ENCODE measurements at regions not wholly inside any gene's neighbourhood (a gene's known extent, or its start where the extent isn't known, plus 50 kb on each side); places are given as distances from the start of the nearest gene placed in this dataset.

GRCh38 chr13:85742355-85742754 is 56.9 kb downstream of the SLITRK6 start:
- H3K36me3 Mint-ChIP-seq (ENCODE audit: insufficient read depth in 2 of 2), result no peaks in the 10 kb centered on the region
- no peak for DNase-seq
- no peak for ATAC-seq (replicated peaks in 1 of 2)
- H3K27ac Mint-ChIP-seq, result no peak overlapping the region
- H3K9me3 Mint-ChIP-seq, result peaks cover 0 to 7% of the 10 kb centered on the region in 2 donors
- H3K4me1 Mint-ChIP-seq (ENCODE audit: low read depth), result no peaks in the 10 kb centered on the region
- H3K4me3 Mint-ChIP-seq, result no peak overlapping the region
- no peaks in the 10 kb centered on the region for H3K27me3 Mint-ChIP-seq (ENCODE audit: low read depth)

DNA sequence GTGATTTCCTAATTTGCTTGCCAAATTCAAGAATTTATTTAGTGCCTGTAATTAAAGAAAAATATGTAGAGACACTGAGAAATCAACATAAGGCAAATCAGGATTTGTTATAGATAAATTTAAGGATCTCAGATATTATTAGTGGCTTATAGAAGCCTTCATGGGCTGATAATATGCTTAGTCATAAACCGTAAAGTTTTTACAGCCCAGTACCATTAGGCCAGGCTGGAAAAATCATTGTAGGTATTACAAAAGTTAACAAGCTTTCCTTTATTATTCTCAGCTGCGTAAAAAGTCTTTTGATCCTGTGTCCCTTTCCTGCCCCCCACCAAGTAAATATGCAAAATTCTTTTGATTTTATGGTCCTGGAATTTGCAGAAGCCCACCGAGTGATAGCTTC is 58.2 kb downstream of the SLITRK6 start:
- Mint-ChIP-seq H3K27me3 (ENCODE audit: low read depth) (no peaks in the 10 kb centered on the region), H3K36me3 (ENCODE audit: insufficient read depth in 2 of 2) (no peaks in the 10 kb centered on the region), H3K27ac (no peak overlapping the region), H3K4me3 (no peak overlapping the region), H3K9me3 (peaks cover 1 to 3% of the 10 kb centered on the region in 2 donors), H3K4me1 (ENCODE audit: low read depth) (no peaks in the 10 kb centered on the region)
- DNase-seq (no peak), ATAC-seq (replicated peaks in 1 of 2) (no peak)

- H3K27me3 Mint-ChIP-seq (ENCODE audit: low read depth), result no peaks in the 10 kb centered on the region
- no peaks in the 10 kb centered on the region for H3K36me3 Mint-ChIP-seq (ENCODE audit: insufficient read depth in 2 of 2)
- H3K9me3 Mint-ChIP-seq, result peaks cover 1 to 2% of the 10 kb centered on the region in 2 donors
- DNase-seq (no peak), ATAC-seq (replicated peaks in 1 of 2) (no peak)
- H3K4me1 Mint-ChIP-seq (ENCODE audit: low read depth), result no peaks in the 10 kb centered on the region
- no peak overlapping the region for H3K4me3 Mint-ChIP-seq
- no peak overlapping the region for H3K27ac Mint-ChIP-seq
Observed at GRCh38 chr13:85738696-85739320, 60.4 kb downstream of the SLITRK6 start.

GRCh38 chr13:85737952-85738351 is 61.3 kb downstream of the SLITRK6 start:
- H3K27me3 Mint-ChIP-seq (ENCODE audit: low read depth), result no peaks in the 10 kb centered on the region
- peaks cover 1 to 2% of the 10 kb centered on the region in 2 donors for H3K9me3 Mint-ChIP-seq
- no peak overlapping the region for H3K27ac Mint-ChIP-seq
- no peaks in the 10 kb centered on the region for H3K4me1 Mint-ChIP-seq (ENCODE audit: low read depth)
- ATAC-seq (replicated peaks in 1 of 2) (no peak), DNase-seq (no peak)
- no peaks in the 10 kb centered on the region for H3K36me3 Mint-ChIP-seq (ENCODE audit: insufficient read depth in 2 of 2)
- H3K4me3 Mint-ChIP-seq, result no peak overlapping the region

DNA sequence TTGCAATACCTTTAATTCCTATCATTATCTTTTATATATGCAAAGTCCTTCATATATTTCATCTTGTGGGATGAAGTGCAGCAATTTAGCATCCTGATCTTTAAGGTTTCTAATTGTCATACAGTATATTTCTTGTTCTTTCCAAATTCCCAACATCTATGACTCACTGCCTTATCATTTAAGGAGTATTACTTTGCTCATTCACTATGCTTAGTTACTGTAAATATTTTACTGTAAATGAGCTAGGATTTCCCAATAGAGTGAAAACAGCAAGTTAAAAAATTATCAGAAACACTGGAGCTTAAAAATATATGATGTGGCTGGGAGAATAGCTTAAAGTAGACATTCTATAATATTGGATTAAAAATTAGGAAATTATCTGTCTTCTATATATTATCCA is 69.9 kb downstream of the SLITRK6 start:
- H3K4me3 Mint-ChIP-seq, result no peak overlapping the region
- H3K27me3 Mint-ChIP-seq (ENCODE audit: low read depth), result no peaks in the 10 kb centered on the region
- ATAC-seq (replicated peaks in 1 of 2) (no peak), DNase-seq (no peak)
- H3K36me3 Mint-ChIP-seq (ENCODE audit: insufficient read depth in 2 of 2), result no peaks in the 10 kb centered on the region
- H3K27ac Mint-ChIP-seq, result no peak overlapping the region
- H3K4me1 Mint-ChIP-seq (ENCODE audit: low read depth), result no peaks in the 10 kb centered on the region
- peaks cover 0 to 2% of the 10 kb centered on the region in 2 donors for H3K9me3 Mint-ChIP-seq

- Mint-ChIP-seq H3K4me1 (ENCODE audit: low read depth) (no peaks in the 10 kb centered on the region), H3K36me3 (ENCODE audit: insufficient read depth in 2 of 2) (no peaks in the 10 kb centered on the region), H3K27ac (no peak overlapping the region), H3K27me3 (ENCODE audit: low read depth) (no peaks in the 10 kb centered on the region), H3K4me3 (no peak overlapping the region), H3K9me3 (peaks cover 0 to 2% of the 10 kb centered on the region in 2 donors)
- ATAC-seq (replicated peaks in 1 of 2), result no peak
- DNase-seq, result no peak
Observed at GRCh38 chr13:85728811-85729210, 70.4 kb downstream of the SLITRK6 start.

GRCh38 chr13:85725433-85725832 is 73.8 kb downstream of the SLITRK6 start:
- no peaks in the 10 kb centered on the region for H3K9me3 Mint-ChIP-seq
- no peaks in the 10 kb centered on the region for H3K27me3 Mint-ChIP-seq (ENCODE audit: low read depth)
- H3K4me3 Mint-ChIP-seq, result no peak overlapping the region
- H3K27ac Mint-ChIP-seq, result no peak overlapping the region
- H3K4me1 Mint-ChIP-seq (ENCODE audit: low read depth), result no peaks in the 10 kb centered on the region
- H3K36me3 Mint-ChIP-seq (ENCODE audit: insufficient read depth in 2 of 2), result no peaks in the 10 kb centered on the region
- DNase-seq (no peak), ATAC-seq (replicated peaks in 1 of 2) (no peak)

DNA sequence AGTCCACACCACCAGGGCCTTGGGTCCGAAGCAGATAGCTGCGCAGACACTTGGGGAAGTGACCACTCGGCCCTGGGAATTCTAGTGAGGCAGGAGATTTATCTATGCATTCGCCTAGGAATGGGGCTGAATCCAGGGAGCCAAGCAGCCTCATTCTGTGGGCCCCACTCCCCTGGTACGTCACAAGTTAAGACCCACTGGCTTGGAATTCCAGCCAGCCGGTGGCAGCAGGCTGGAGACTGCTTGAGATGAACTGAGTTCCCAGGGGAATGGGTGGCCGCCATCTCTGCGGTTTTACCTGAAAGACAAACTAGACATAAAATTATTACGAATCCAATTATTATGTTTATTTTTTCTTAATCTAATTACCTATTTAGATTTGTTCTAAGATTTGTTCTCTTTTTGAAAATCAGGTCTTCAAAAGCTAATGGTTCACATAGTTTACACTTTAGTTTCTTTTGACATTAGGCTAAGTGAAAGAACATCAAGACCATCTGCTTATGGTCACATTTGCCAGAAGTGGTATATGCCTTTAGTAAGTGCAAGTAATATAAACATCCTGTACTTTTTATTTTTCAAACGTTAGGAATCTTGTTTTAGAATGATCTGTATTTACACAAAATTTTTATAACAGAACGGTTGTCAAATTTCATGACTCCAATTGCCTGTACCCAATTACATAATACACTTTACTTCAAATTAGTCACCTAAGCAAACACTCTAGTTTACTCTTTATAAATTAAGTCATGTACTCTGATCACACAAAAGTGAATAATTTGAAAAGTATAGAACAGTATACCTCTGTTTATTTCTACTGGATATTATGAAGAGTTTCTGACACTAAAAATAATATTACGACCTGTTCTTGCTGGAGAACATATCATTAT is 74.4 kb downstream of the SLITRK6 start:
- DNase-seq (no peak), ATAC-seq (replicated peaks in 1 of 2) (no peak)
- Mint-ChIP-seq H3K36me3 (ENCODE audit: insufficient read depth in 2 of 2) (no peaks in the 10 kb centered on the region), H3K9me3 (no peaks in the 10 kb centered on the region), H3K4me1 (ENCODE audit: low read depth) (no peaks in the 10 kb centered on the region), H3K27ac (no peak overlapping the region), H3K27me3 (ENCODE audit: low read depth) (no peaks in the 10 kb centered on the region), H3K4me3 (no peak overlapping the region)

- H3K4me1 Mint-ChIP-seq (ENCODE audit: low read depth), result no peaks in the 10 kb centered on the region
- no peaks in the 10 kb centered on the region for H3K36me3 Mint-ChIP-seq (ENCODE audit: insufficient read depth in 2 of 2)
- no peak overlapping the region for H3K27ac Mint-ChIP-seq
- DNase-seq (no peak), ATAC-seq (replicated peaks in 1 of 2) (no peak)
- no peaks in the 10 kb centered on the region for H3K9me3 Mint-ChIP-seq
- no peaks in the 10 kb centered on the region for H3K27me3 Mint-ChIP-seq (ENCODE audit: low read depth)
- no peak overlapping the region for H3K4me3 Mint-ChIP-seq
Observed at GRCh38 chr13:85719749-85720148, 79.5 kb downstream of the SLITRK6 start.

GRCh38 chr13:85717921-85718320 is 81.3 kb downstream of the SLITRK6 start:
- DNase-seq (no peak), ATAC-seq (replicated peaks in 1 of 2) (no peak)
- Mint-ChIP-seq H3K9me3 (no peaks in the 10 kb centered on the region), H3K4me1 (ENCODE audit: low read depth) (no peaks in the 10 kb centered on the region), H3K4me3 (no peak overlapping the region), H3K36me3 (ENCODE audit: insufficient read depth in 2 of 2) (no peaks in the 10 kb centered on the region), H3K27ac (no peak overlapping the region), H3K27me3 (ENCODE audit: low read depth) (no peaks in the 10 kb centered on the region)

- ATAC-seq (replicated peaks in 1 of 2), result no peak
- Mint-ChIP-seq H3K4me3 (no peak overlapping the region), H3K27me3 (ENCODE audit: low read depth) (no peaks in the 10 kb centered on the region), H3K9me3 (peaks cover 0 to 4% of the 10 kb centered on the region in 2 donors), H3K27ac (no peak overlapping the region), H3K4me1 (ENCODE audit: low read depth) (no peaks in the 10 kb centered on the region), H3K36me3 (ENCODE audit: insufficient read depth in 2 of 2) (no peaks in the 10 kb centered on the region)
- DNase-seq, result no peak
Observed at GRCh38 chr13:85710545-85710944, 88.7 kb downstream of the SLITRK6 start.

DNA sequence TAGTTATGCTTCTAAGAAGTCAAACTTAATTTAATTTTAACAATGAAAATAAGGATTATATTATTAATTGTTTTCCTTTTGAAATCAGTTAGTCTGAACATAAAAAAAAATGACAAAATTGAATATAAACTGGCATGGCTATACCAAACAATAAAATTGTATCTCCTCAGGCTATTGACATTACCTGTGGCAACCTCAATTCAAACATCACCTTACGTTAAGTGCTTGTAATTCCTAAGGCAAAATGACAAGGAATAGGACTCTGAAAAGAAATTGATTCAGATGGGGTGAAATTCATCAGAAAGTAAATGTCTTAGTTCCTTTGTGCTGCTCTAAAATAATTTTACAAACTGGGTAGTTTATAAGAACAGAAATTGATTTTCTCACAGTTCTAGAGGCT is 89.5 kb downstream of the SLITRK6 start:
- peaks cover 0 to 4% of the 10 kb centered on the region in 2 donors for H3K9me3 Mint-ChIP-seq
- H3K4me3 Mint-ChIP-seq, result no peak overlapping the region
- H3K36me3 Mint-ChIP-seq (ENCODE audit: insufficient read depth in 2 of 2), result no peaks in the 10 kb centered on the region
- no peak overlapping the region for H3K27ac Mint-ChIP-seq
- ATAC-seq (replicated peaks in 1 of 2) (no peak), DNase-seq (no peak)
- H3K4me1 Mint-ChIP-seq (ENCODE audit: low read depth), result no peaks in the 10 kb centered on the region
- no peaks in the 10 kb centered on the region for H3K27me3 Mint-ChIP-seq (ENCODE audit: low read depth)

- H3K4me1 Mint-ChIP-seq (ENCODE audit: low read depth), result no peaks in the 10 kb centered on the region
- no peaks in the 10 kb centered on the region for H3K36me3 Mint-ChIP-seq (ENCODE audit: insufficient read depth in 2 of 2)
- ATAC-seq (replicated peaks in 1 of 2) (no peak), DNase-seq (no peak)
- no peak overlapping the region for H3K4me3 Mint-ChIP-seq
- H3K27me3 Mint-ChIP-seq (ENCODE audit: low read depth), result no peaks in the 10 kb centered on the region
- H3K27ac Mint-ChIP-seq, result no peak overlapping the region
- peaks cover 0 to 4% of the 10 kb centered on the region in 2 donors for H3K9me3 Mint-ChIP-seq
Observed at GRCh38 chr13:85709072-85709471, 90.1 kb downstream of the SLITRK6 start.
